MV-4-11 (cell line): ENCODE measurements at regions not wholly inside any gene's neighbourhood (a gene's known extent, or its start where the extent isn't known, plus 50 kb on each side); places are given as distances from the start of the nearest gene placed in this dataset.
"Not testable (repeated sequence)": the region's sequence is repeated elsewhere in the genome, so short reads cannot be mapped to it uniquely, and the experiment has no call there.

Experiments used
- DNase-seq: peaks from one replicate; lab custom pipeline; 2025; lab: John Stamatoyannopoulos, UW

GRCh38 chr11:98029832-98030231 is 990.9 kb upstream of the CNTN5 start:
- no peak for DNase-seq

DNA sequence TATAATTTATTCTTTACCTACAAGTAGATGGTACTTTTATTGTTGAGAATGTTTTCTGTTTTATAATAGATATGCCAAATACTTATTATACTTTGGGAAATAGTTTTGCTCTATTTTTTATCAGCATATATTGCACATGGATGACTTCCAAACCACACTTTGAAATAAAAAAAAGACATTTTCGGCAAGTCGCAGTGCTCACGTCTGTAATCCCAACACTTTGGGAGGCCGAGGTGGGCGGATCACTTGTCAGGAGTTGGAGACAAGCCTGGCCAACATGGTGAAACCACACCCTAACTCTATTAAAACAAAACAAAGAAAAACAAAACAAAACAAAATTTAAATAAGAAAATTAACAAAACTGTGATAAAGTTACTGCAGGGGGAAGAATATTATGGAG is 983.9 kb upstream of the CNTN5 start:
- DNase-seq = no peak

- no peak for DNase-seq
These were observed 980.5 kb upstream of the CNTN5 start for GRCh38 chr11:98040061-98040808.

GRCh38 chr11:98047647-98048046 is 973.1 kb upstream of the CNTN5 start:
- DNase-seq = no peak

GRCh38 chr11:98053851-98054250 is 966.9 kb upstream of the CNTN5 start:
- DNase-seq = no peak

GRCh38 chr11:98056945-98057344 is 963.8 kb upstream of the CNTN5 start:
- DNase-seq = no peak

DNA sequence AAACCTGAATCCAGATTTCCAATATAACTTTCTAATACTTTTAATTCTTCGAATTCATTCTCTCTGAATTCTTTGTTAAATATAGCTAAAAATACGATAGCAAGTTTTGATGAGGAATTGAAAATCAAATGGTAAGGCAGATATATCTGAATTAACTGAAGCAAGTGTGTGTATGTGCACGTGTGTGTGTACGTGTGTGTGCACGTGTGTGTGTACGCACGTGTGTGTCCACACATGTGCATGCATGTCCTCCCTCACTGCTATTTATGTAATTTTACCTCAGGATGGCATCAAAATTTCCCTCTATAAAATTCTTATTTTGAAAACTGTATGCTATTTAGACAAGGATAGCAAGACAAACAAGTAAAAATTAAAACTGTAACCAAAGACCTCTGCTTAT is 961.3 kb upstream of the CNTN5 start:
- DNase-seq = no peak

DNA sequence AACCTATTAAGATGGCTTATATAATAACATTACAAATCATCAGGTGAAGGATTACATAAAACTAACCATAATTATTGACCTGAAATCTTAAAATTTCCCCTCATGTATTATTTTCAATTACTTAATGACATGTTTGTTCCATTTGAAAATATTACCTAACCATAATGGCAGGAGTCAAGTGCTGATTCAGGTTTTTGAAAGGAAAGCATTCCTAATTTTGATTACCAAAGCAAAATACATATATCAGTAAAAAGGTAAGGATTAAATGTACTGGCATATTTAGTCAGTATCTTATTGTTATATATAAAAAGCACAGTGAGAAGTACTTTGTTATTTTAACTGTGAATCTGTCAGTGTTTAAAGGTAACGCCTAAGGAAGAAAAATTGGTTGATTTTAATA is 960.0 kb upstream of the CNTN5 start:
- DNase-seq = no peak

DNA sequence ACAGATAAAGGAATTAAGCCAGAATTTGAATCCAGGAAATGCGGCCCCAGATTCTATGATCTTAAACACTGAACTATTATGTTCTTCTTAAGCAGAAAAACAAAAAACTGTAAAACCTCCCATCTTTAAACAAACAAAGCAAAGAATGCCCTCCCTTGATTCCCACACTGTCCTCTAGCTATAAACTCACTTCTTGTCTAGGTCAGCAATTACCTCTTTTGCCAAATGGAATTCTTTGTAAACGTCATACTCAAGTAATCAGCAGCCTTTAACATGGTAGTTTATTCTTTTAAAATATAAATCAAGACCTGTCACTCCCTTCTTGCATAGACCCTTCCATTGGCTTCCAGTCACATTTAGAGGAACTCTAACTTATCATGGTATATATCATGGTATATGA is 958.9 kb upstream of the CNTN5 start:
- DNase-seq = no peak

DNA sequence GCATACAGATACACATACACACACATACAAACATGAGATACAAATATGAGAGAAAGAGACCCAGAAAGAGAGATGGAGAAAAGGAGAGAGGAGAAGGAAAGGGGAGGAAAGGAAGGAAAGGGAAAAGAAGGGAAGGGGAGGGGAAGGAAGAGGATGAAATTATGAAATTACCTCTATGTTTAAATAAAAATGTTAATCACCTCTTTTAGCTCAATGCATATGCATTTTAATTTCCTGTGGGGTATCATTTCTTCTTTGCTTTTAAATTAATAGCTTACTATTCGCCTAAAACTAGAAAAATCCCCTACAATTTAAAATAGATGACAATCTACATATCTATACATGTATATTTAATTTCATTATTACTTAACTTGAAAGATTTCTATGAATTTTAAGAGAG is 958.0 kb upstream of the CNTN5 start:
- DNase-seq = no peak

DNA sequence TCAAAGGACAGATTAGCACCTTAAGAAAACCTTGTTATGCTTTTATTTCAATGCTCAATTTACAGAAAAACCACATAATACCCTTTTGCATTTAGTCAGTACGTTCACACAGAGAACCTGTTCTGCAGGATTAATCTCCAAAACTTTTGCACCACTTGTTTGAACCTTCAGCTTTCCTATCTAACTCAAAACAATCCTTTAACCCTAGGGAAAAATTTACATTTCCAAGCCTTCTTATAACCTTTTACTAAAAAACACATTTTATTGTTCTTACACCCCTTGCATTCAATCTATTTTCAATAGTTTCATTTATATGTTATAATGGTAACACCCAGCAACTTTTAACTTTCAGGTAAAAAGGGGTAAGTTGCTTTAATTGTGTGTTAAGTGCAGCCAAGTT is 952.5 kb upstream of the CNTN5 start:
- DNase-seq = no peak

- not testable (repeated sequence) for DNase-seq
These were observed 951.6 kb upstream of the CNTN5 start for GRCh38 chr11:98069147-98069546.

DNA sequence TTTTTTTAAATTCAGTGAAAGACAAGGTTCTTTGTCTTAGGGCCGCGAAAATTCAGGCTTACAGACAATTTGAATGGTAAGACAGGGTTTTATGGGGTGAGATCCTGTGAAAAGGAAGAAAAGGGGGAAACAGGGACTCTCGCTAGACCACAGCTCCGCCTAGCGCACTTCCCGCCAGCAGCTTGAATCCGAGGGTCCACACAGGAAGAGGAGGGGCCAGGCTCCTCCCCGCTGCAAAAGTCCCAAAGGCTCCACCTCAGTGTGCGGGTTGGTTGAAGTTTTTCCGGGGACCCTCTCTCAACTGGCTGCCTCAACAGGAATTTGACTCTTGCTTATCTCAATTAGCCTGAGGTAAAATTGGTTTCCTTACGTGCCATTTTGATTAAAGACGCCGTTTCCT is 950.9 kb upstream of the CNTN5 start:
- DNase-seq = no peak

- no peak for DNase-seq
These were observed 929.8 kb upstream of the CNTN5 start for GRCh38 chr11:98090861-98091505.

DNA sequence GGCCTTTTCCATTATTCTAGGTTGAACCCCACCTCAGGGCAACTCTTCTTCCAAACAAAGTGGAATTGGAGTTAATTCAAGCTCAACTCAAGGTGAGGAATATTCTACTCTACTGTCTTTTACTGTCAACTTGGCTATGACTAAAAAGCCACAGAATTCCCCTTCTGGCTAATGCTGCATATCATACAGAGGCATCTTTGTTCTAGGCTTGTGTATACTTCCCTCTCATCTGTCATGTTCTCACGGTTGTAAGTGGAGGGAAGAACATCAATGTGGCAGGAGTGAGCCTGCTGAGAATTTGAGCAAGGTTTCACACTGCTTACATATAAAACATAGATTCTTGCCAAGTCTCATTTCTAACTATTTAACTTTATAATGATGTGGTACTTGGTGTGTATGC is 921.4 kb upstream of the CNTN5 start:
- no peak for DNase-seq

GRCh38 chr11:98100689-98101088 is 920.1 kb upstream of the CNTN5 start:
- DNase-seq = no peak

DNA sequence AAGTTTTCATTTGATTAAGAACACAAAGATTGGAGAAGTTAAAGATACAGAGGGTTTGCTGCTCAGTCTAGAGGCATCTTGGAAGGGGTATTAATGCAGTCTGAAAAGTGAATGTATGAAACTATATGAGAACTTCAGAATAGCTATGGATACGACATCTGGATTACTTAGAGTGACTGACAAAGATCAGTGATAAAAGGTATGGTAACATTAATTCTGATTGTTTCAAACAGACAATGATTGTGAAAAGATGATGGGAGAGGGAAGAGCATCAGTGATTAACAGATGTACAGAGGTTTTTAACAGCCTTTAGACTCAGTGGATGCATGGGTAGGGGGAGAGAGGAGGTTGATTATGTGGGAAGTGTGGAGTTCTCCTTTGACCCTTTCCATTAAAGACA is 919.4 kb upstream of the CNTN5 start:
- DNase-seq = no peak

DNA sequence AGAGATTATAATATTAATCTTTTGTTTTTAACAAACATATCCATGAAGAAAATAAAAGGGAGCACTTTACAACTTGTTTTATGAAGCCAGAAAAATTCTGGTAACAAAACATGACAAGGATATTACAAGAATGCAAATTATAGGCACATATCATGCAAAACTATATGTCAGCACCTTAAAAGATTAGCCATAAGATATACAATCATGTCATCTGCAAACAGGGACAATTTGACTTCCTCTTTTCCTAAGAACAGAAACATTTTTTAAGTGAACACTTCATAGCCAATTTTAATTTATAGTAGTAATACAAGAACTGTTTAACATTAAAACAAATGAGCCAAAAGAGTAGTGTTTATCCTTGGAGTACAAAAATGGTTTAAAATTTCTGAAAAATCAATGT is 916.5 kb upstream of the CNTN5 start:
- DNase-seq = no peak

DNA sequence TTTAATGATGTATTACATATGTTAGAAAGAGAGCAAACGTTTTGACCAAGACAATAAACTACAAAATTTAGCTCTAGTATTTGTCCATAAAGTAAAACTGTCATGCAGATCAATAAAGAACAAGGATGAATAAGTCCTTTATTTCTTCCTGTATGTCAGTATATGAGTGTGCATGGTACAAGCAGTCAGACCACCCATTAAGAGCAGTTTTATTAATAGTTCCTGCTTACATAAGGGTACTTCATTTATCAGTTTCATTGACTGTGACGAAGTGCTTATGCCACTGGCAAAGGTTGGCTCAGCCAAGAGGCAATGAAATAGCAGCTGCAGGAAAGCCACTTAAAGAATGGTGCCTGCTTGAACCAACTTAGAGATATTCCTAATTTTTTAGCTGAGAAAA is 913.0 kb upstream of the CNTN5 start:
- DNase-seq = no peak

DNA sequence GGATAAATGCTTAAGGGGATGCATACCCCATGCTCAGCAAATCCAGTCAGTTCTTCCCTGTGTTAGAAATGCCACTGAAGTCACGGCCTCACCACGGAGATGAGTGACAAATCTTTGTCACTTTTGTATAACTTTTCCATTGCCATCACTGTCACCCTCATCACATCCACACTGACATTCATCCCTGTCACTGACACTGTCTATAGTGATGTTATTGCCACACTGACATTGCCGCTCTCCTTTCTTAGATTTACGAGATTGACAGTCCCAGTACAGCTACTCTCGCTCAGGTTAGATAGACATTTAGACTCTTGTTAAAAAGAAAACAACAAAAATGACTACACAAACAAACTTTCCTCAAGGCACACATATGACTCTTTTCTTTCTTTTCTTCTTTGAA is 910.7 kb upstream of the CNTN5 start:
- no peak for DNase-seq

DNA sequence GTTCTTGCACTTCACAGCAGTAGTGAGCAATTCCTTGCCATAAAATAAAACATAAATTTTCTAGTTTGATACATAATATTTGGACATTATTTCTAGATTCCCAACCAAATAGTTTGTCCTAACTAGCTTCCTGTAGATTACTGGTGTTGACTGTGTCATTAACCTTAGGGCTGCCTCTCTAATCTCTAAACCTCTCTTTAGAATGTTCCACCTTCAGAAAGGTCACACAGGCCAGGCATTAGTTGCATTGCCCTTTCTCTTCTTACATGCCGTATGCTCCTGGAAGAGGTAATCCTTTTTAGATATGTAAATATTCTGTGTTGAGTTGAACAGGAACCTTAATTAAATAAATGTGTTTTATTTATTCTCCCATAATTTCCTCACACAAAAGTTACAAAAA is 904.9 kb upstream of the CNTN5 start:
- DNase-seq = no peak

GRCh38 chr11:98130117-98130625 is 890.6 kb upstream of the CNTN5 start:
- DNase-seq = no peak

DNA sequence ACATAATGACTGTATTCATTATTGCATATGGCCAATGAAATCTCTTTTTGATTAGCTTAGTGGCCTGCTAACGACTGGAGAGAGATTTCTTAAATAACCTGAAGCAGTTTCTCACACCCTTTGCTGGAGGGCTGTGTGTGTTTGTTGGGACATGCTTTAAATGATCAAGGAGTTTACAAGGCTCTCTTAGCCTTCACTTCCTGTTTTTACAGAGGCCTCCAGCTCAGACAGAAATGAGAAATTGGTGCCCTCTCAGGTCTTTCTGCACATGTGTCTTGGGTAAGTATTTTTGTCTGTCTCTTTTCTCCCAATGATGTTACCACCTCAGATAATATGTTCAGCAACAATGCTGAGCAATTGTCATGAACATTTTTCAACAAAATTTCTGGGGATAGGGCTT is 884.4 kb upstream of the CNTN5 start:
- DNase-seq = peak; percentile 14

- no peak for DNase-seq
These were observed 883.3 kb upstream of the CNTN5 start for GRCh38 chr11:98137437-98137836.
